ENCODE measurements at regions not wholly inside any gene's neighbourhood (a gene's known extent, or its start where the extent isn't known, plus 50 kb on each side); places are given as distances from the start of the nearest gene placed in this dataset.

GRCh38 chr12:98388126-98388525 is 127.3 kb upstream of the TMPO start:
- no peak for DNase-seq (ENCODE audit: low read depth, low spot score)

GRCh38 chr12:98389593-98389992 is 125.8 kb upstream of the TMPO start:
- DNase-seq (ENCODE audit: low read depth, low spot score), result no peak

- peak; percentile 54 for DNase-seq (ENCODE audit: low read depth, low spot score)
Measured at GRCh38 chr12:98397323-98398105, 117.9 kb upstream of the TMPO start.

- peak; percentile 14 for DNase-seq (ENCODE audit: low read depth, low spot score)
Measured at GRCh38 chr12:98399532-98399931, 115.9 kb upstream of the TMPO start.

GRCh38 chr12:98401427-98401826 is 114.0 kb upstream of the TMPO start:
- DNase-seq (ENCODE audit: low read depth, low spot score), result no peak

- DNase-seq (ENCODE audit: low read depth, low spot score), result no peak
Measured at GRCh38 chr12:98402091-98402490, 113.3 kb upstream of the TMPO start.

- DNase-seq (ENCODE audit: low read depth, low spot score), result no peak
Measured at GRCh38 chr12:98402671-98403070, 112.7 kb upstream of the TMPO start.

- no peak for DNase-seq (ENCODE audit: low read depth, low spot score)
Measured at GRCh38 chr12:98403385-98403784, 112.0 kb upstream of the TMPO start.

- DNase-seq (ENCODE audit: low read depth, low spot score), result no peak
Measured at GRCh38 chr12:98403936-98404335, 111.5 kb upstream of the TMPO start.

- DNase-seq (ENCODE audit: low read depth, low spot score), result no peak
Measured at GRCh38 chr12:98405805-98406366, 109.5 kb upstream of the TMPO start.

- DNase-seq (ENCODE audit: low read depth, low spot score), result no peak
Measured at GRCh38 chr12:98406378-98406777, 109.0 kb upstream of the TMPO start.

- no peak for DNase-seq (ENCODE audit: low read depth, low spot score)
Measured at GRCh38 chr12:98408681-98409080, 106.7 kb upstream of the TMPO start.

GRCh38 chr12:98409548-98409947 is 105.8 kb upstream of the TMPO start:
- no peak for DNase-seq (ENCODE audit: low read depth, low spot score)

GRCh38 chr12:98410356-98410755 is 105.0 kb upstream of the TMPO start:
- no peak for DNase-seq (ENCODE audit: low read depth, low spot score)

- no peak for DNase-seq (ENCODE audit: low read depth, low spot score)
Measured at GRCh38 chr12:98416845-98417244, 98.5 kb upstream of the TMPO start.

GRCh38 chr12:98417266-98417665 is 98.1 kb upstream of the TMPO start:
- DNase-seq (ENCODE audit: low read depth, low spot score), result no peak

- DNase-seq (ENCODE audit: low read depth, low spot score), result no peak
Measured at GRCh38 chr12:98418357-98419075, 96.9 kb upstream of the TMPO start.

- DNase-seq (ENCODE audit: low read depth, low spot score), result no peak
Measured at GRCh38 chr12:98419081-98419794, 96.2 kb upstream of the TMPO start.

- DNase-seq (ENCODE audit: low read depth, low spot score), result no peak
Measured at GRCh38 chr12:98419795-98420404, 95.5 kb upstream of the TMPO start.

GRCh38 chr12:98420461-98420860 is 94.9 kb upstream of the TMPO start:
- DNase-seq (ENCODE audit: low read depth, low spot score), result no peak

GRCh38 chr12:98421316-98421715 is 94.1 kb upstream of the TMPO start:
- DNase-seq (ENCODE audit: low read depth, low spot score), result no peak

GRCh38 chr12:98422359-98422758 is 93.0 kb upstream of the TMPO start:
- DNase-seq (ENCODE audit: low read depth, low spot score), result no peak

Measured in activated naive CD8-positive, alpha-beta T cell treated with anti-CD3 and anti-CD28 coated beads, Interleukin-2, amount 50 U/mL, for 16 hours (primary cell).